HepG2 (cell line): ENCODE measurements at regions not wholly inside any gene's neighbourhood (a gene's known extent, or its start where the extent isn't known, plus 50 kb on each side); places are given as distances from the start of the nearest gene placed in this dataset.

Experiments
- AHDC1 ChIP-seq: sonication (generic); formaldehyde crosslinking; IDR thresholded peaks from 2 replicates; pipeline ENCODE4 v1.5.1; 2020; ENCODE audit warnings: mild to moderate bottlenecking, missing genetic modification reagents, borderline replicate concordance
- CTCF ChIP-seq: sonication (generic); formaldehyde crosslinking; IDR thresholded peaks from 2 replicates; pipeline ENCODE4 v1.5.0; 2020; ENCODE audit warnings: mild to moderate bottlenecking, missing genetic modification reagents, moderate library complexity
- ESRRA ChIP-seq: sonication (generic); formaldehyde crosslinking; IDR thresholded peaks from 2 replicates; pipeline ENCODE4 v1.5.1; 2020; ENCODE audit warnings: mild to moderate bottlenecking, low read depth, missing genetic modification reagents
- FOXK1 ChIP-seq: sonication (generic); formaldehyde crosslinking; IDR thresholded peaks from 2 replicates; pipeline ENCODE4 v1.4.0; 2020; ENCODE audit warnings: low read depth, missing genetic modification reagents, borderline replicate concordance
- GLI4 ChIP-seq: sonication (generic); formaldehyde crosslinking; IDR thresholded peaks from 2 replicates; pipeline ENCODE4 v1.5.1; 2020; ENCODE audit warnings: missing genetic modification reagents, mild to moderate bottlenecking, moderate library complexity, borderline replicate concordance
- NONO ChIP-seq, 2 experiments: fragments of 450-650 bp in 1 of 2; sonication (generic) in 1 of 2; formaldehyde crosslinking in 1 of 2; IDR thresholded peaks in 1 of 2; conservative IDR thresholded peaks in 1 of 2; 2 replicates each; pipeline versions ENCODE4 v1.6.1 to v1.8.0; 2017 to 2022; ENCODE audit warnings: mild to moderate bottlenecking in 1 of 2, missing genetic modification reagents in 1 of 2, moderate library complexity in 1 of 2
- PATZ1 ChIP-seq: sonication (generic); formaldehyde crosslinking; IDR thresholded peaks from 2 replicates; pipeline ENCODE4 v1.4.0; 2020; ENCODE audit warnings: missing genetic modification reagents
- RNF219 ChIP-seq: sonication (generic); formaldehyde crosslinking; IDR thresholded peaks from 2 replicates; pipeline ENCODE4 v1.5.0; 2020; ENCODE audit warnings: mild to moderate bottlenecking, missing genetic modification reagents
- SP1 ChIP-seq, 2 experiments: fragments of 450-650 bp in 1 of 2; sonication (generic) in 1 of 2; formaldehyde crosslinking in 1 of 2; IDR thresholded peaks; 2 replicates each; pipeline versions ENCODE4 v1.4.0 to v1.6.1; 2016 to 2020; ENCODE audit warnings: missing genetic modification reagents in 1 of 2
- ZNF570 ChIP-seq: sonication (generic); formaldehyde crosslinking; IDR thresholded peaks from 2 replicates; pipeline ENCODE4 v1.4.0; 2020; ENCODE audit warnings: mild to moderate bottlenecking, missing genetic modification reagents, borderline replicate concordance
- ZNF660 ChIP-seq: sonication (generic); formaldehyde crosslinking; IDR thresholded peaks from 2 replicates; pipeline ENCODE4 v1.5.1; 2020; ENCODE audit warnings: mild to moderate bottlenecking, low read depth, missing genetic modification reagents, borderline replicate concordance
- ZNF740 ChIP-seq: sonication (generic); formaldehyde crosslinking; IDR thresholded peaks from 2 replicates; pipeline ENCODE4 v1.4.0; 2020; ENCODE audit warnings: missing genetic modification reagents
- ZNF746 ChIP-seq: sonication (generic); formaldehyde crosslinking; IDR thresholded peaks from 2 replicates; pipeline ENCODE4 v1.8.0; 2022; ENCODE audit warnings: mild to moderate bottlenecking, missing genetic modification reagents

- TF ChIP-seq FOXK1 (no peak), ZNF746 (CRISPR knock-in tag) (no peak), RNF219 (CRISPR knock-in tag) (no peak), GLI4 (CRISPR knock-in tag) (no peak), AHDC1 (CRISPR knock-in tag) (no peak), NONO (IDR thresholded peaks at IDR 0.05) (no peak), NONO (CRISPR knock-in tag; conservative IDR thresholded peaks at IDR 0.05) (no peak), CTCF (CRISPR knock-in tag) (no peak), ESRRA (CRISPR knock-in tag) (no peak), ZNF660 (no peak), ZNF570 (CRISPR knock-in tag) (no peak), PATZ1 (CRISPR knock-in tag) (no peak), SP1 (IDR thresholded peaks at IDR 0.05) (no peak), SP1 (CRISPR knock-in tag; IDR thresholded peaks at IDR 0.05) (no peak), ZNF740 (CRISPR knock-in tag) (no peak)
Observed at GRCh38 chr9:22580788-22581187, 134.2 kb downstream of the DMRTA1 start.
